Esophagus squamous epithelium (tissue), 4 donors: ENCODE measurements at regions not wholly inside any gene's neighbourhood (a gene's known extent, or its start where the extent isn't known, plus 50 kb on each side); places are given as distances from the start of the nearest gene placed in this dataset.

Source experiments
- CTCF ChIP-seq, 6 experiments: fragments of 450-650 bp in 4 of 6; fragments of 200-600 bp in 2 of 6; sonication (generic) in 2 of 6; IDR thresholded peaks; one replicate each; pipeline ENCODE4 v1.5.1; 2016 to 2019; ENCODE audit warnings: antibody characterized with exemption in 6 of 6, mild to moderate bottlenecking in 4 of 6, moderate library complexity in 4 of 6
- POLR2A ChIP-seq, 4 donors: fragments of 450-650 bp; IDR thresholded peaks; one replicate each; pipeline ENCODE4 v1.6.1; 2017; ENCODE audit warnings: antibody characterized with exemption in 4 of 4, mild to moderate bottlenecking in 4 of 4, moderate library complexity in 3 of 4

DNA sequence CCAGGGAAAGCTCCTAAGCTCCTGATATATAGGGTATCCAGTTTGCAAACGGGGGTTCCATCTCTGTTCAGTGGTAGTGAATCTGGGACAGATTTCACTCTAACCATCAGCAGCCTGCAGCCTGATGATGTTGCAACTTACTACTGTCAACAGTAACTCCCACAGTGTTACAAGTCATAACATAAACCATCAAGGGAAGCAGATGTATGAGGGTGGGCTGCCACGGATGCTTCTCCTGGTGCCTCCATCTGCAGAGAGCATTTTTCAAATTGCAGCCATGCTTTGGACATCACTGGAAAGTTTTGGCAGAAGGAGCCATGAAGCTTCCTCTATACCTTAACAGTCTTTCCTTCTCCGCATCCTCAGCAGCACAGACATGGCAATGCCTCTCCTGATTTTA, 234.5 kb downstream of the ANKRD36B start:
- no peak for TF ChIP-seq POLR2A (IDR thresholded peaks at IDR 0.05)
- no peak for TF ChIP-seq CTCF (IDR thresholded peaks at IDR 0.05)
